Stromal cell of bone marrow (primary cell): ENCODE measurements at regions not wholly inside any gene's neighbourhood (a gene's known extent, or its start where the extent isn't known, plus 50 kb on each side); places are given as distances from the start of the nearest gene placed in this dataset.

ENCODE experiments used
- DNase-seq: peaks from one replicate; pipeline ENCODE4 v3.0.0-alpha.2; 2012; ENCODE audit warnings: low read depth

DNA sequence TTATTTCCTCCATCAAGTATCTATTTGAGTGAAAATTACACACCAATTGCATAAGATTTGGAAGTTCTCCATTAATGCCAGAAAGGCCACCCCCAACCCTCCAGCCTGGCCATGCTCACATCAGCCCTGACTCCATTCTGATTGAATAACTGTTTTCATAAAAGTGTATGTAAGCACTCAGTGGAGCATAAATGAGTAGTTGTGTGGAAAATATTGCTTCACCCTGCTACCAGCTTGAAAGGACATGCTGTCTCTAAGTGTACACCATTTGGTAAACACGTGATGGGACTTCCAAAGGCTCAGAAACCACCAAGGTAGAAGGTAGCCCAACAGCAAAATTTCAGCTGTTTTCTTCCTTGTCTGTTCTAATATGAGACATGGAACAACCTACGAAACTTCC lies 393.8 kb downstream of the ZNF385D start:
- DNase-seq = no peak

DNA sequence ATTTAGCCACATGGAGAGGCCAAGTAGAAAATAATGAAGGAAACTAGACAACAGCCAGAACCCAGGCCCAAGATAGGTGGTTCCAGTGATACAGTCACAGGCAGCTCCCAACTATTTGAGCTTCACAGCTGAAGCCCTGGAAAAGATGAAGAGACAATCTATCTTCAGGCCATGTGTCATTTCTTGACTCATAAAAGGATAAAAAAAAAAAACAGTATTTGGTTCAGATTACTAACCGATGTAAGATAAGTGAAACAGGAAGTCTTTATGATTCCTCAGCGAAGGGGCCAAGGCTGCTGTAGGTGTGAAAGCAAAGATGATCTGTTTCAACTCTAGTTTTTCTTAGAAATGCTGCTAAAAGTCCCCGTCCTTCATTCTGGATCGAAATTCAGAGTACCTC lies 394.6 kb downstream of the ZNF385D start:
- peak; percentile 19 for DNase-seq

DNA sequence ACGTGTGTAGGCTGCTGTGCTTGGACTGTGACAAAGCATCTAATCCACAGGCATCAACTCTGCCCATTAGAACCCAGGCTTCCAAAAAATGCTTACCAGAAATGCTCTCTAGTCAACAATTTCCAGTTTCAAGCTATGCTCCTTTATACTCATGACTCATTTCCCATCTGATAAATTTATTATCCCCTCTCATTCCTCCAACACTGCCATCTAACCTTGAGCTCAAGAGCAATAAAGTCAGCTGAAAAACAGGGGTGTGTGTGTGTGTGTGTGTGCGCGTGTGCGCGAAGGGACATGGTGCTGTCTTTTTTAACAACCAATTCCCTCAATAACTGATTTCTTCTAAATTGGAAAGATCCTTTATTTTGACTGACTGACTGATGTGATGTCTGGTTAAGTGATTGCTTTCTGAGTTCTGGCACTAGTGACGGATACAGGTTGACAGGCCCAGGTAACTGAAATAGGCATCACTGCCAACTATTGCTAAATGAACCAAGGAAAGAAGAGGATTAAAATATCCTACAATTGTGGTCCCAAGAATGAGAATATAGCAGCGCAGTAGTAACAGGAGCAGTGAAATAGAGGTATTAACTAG lies 405.5 kb downstream of the ZNF385D start:
- DNase-seq = no peak

DNA sequence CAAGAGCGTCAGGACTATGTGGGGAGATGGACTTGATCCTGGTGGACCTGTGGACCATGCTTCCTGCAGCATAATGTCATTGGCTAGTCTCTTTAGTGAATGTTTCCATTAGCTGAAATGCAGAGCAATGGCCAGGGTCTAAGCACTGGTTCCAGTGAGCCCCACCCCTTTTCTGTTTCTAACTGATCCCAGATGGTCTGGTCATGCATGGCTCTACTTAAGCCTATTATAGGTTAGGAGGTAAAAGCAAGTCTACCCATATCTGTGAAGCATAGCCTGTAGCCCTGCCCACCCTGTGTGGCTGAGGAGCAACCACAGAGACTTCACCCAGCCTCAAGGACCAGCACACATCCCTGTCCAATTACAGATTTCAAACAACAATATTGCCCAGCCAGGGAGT lies 419.2 kb downstream of the ZNF385D start:
- DNase-seq = no peak

- no peak for DNase-seq
These were observed 419.7 kb downstream of the ZNF385D start for GRCh38 chr3:21331321-21331720.

- DNase-seq = no peak
These were observed 420.7 kb downstream of the ZNF385D start for GRCh38 chr3:21330293-21330692.

DNA sequence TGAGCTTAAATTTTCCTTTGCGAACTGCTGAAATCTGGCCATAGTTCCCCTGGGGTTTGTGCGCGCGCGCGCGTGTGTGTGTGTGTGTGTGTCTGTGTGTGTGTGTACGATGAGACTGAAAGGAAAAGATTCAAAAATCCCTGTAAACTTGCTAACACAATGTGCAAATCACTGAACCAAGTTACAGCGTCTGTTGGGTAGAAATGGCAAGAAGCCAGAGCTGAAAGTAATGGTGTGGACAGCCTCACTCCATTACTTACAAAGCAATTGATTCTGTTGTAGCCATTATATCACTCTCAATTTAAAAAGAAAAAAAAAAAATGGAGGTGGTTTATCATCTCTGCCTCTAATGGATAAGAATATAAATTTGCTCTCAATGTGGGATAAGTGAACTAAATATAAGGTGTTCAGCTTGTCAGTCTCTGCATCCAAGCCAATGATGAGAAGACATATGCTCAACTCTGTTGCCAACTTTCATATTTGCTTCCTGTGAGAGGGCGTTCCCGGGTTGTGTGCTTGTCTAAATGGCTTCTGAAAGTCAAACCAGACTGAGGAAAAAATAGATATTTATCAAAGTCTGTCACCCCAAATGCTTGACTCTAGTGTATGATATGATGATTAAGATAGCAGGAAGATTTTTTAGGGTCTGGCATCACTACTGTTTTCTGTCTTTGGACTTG lies 422.2 kb downstream of the ZNF385D start:
- no peak for DNase-seq

GRCh38 chr3:21326704-21327475 lies 424.1 kb downstream of the ZNF385D start:
- DNase-seq = peak; percentile 22

DNA sequence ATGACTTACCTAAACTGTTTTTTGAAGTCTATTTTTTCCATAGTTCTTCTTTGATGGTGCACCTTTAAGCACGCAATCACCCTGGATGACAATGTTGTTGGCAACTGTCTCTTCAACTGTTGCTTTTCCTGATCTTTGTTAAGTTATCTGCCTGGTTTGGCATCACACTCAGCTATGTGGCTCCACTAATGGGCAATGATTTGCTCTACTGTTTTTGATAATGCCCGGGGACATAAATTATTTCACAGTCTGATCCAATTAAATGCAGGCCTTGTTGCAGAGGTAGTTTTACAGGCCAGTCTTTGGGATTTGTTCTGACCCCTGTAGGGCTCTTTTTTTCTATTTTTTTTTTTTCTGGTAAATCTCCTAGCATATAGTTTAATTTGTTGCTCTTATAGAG lies 436.3 kb downstream of the ZNF385D start:
- DNase-seq = no peak

GRCh38 chr3:21310891-21311290 lies 440.1 kb downstream of the ZNF385D start:
- DNase-seq = no peak

DNA sequence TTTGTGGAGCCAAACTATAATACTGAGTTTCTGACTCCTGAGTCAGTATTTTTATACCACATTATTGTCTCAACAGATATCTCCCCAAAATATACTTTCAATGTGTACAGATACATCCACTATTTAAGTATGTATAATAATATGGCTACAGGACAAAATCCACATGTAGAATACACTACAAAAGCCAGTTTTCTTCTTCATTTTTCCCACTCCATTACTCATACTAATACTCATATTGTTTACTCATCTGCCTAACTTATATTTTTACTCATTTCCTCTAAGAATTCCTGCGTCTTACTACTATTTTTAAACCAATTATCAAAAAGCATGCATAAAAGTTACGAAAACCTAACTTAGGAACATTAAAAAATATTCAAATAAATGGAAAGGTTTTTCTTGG lies 440.8 kb downstream of the ZNF385D start:
- DNase-seq = peak; percentile 4

DNA sequence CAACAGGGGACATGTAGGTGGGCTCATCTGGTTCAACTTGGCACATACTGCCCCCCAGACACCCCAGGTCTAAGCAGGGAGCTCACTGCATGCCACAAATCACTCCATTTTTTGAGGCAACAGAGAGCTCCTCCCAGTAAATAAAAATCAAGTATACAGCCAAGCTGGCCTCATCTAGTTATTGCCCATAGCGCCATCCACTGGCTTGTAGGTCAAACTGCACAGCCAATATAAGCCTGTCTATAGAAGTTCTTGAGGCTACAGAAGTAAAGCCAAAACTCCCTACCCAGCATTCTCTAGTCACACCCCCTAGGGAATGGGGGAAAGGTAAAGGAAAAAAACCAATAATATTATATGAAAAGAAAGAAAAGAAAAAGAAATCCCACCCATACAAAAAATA lies 453.7 kb downstream of the ZNF385D start:
- no peak for DNase-seq

- DNase-seq = peak; percentile 13
These were observed 456.2 kb downstream of the ZNF385D start for GRCh38 chr3:21294768-21295167.

DNA sequence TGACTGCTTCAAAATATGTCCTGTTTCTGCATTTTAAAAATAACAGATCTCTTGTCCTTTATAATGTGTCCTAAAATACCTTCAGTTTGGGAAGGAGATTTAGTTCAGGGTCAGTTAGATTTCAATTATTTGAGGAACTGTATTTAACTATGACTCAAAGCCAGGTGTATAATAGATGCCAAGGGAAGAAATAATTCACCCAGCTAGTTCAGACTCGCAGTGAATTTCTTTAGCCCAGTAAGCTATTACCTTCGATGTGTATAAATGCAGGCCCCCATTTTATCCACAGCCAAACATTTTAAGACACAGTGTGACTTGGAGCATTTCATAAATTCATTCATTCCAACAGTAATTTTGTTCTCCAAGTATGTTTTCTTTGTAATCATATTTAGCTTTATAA lies 458.0 kb downstream of the ZNF385D start:
- DNase-seq = no peak

- no peak for DNase-seq
These were observed 460.5 kb downstream of the ZNF385D start for GRCh38 chr3:21290557-21290956.

DNA sequence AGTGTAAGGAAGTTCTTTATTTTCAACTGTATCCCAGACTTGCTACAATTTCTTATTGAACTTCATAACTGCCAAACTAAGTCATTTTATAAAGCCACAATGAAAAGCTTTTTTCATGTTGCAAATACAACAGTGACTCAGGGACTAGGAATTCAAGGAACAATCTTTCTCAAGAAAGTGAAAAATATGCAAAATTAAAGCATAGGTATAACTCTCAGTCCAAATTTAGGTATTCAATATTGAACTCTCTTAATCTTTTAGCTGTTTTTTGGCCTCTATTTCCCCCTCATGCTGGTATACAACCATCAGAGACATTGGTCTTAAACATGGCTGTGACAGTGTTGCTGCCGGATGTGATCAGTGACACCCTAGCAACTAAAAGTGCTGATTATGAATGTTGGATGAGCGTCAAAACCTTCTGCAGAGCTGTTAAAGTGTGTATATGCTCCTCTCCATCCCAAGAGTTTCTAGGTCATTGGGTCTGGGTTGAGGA lies 476.9 kb downstream of the ZNF385D start:
- peak; percentile 11 for DNase-seq

DNA sequence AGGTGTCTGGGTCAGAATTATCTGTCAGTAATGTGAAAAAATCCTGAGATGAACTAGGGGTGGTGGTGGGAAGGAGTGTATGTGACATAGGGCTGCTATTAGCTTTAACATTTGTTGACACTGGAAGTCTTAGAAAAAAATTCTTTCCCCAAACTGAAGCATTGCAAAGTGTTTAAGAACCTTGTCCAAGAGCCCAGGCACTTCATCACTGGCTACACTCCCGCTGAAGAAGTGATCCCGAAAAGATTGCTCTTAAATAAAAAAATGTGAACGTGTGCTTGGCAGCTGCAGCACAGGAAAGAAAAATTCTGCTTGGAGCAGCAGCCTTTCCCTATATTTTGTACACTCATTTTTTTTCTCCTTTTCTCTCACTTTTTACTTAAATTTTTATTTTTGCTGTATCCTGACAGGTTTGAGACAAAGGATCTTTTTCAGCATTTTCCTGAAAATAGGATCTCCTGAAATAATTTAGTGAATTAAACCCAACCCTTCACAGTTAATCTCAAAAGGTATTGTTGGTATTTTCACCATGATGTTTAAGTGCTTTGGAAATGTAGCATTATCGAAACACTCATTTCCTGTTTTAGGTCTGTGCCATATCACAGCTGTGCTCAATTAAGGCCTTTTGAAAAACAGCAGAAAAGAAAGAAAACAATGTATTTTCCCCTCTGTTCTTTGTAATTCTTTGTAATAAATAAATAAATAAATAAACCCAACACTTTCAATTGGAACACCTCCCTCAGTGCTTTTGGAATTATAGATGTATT lies 477.6 kb downstream of the ZNF385D start:
- peak; percentile 5 for DNase-seq

- DNase-seq = no peak
These were observed 479.4 kb downstream of the ZNF385D start for GRCh38 chr3:21271606-21272016.

DNA sequence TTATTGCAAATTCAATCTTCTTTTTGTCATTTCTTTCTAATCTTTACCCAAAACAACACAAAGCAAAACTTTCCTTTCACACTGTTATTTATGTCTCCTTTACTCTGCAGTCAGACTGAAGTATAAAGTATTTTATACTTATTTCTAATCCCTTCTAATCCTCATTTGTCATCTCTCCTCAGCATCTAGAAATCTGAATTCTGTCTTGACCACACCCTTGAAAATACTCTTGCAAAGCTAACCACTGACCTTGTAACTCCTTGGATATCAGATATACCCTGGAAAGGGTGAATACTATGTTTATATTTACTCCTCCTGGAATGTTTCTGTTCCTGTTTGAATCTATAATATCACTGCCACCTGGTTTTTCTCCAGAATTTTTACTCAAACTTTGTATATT lies 481.1 kb downstream of the ZNF385D start:
- DNase-seq = no peak

- no peak for DNase-seq
These were observed 490.5 kb downstream of the ZNF385D start for GRCh38 chr3:21260507-21260906.

DNA sequence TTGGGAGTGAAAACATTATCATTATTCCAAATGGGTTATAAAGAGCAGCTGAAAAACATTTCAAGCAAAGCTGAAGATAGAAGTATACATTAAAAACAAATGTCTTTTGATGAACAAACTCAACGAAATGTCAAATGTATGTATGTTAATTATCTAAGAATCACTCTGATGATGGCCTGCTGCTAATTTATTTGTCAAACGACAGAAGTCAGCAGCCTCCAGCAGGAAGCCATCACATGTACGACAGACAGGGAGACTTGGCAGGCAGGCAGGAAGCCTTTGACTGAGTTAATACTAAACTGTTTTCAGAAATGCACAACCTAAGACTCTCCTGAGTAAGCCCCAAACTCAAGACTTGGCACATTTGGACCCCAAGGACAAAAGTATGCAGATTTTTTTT lies 491.1 kb downstream of the ZNF385D start:
- no peak for DNase-seq

GRCh38 chr3:21256932-21257331 lies 494.1 kb downstream of the ZNF385D start:
- no peak for DNase-seq
